ENCODE measurements at regions not wholly inside any gene's neighbourhood (a gene's known extent, or its start where the extent isn't known, plus 50 kb on each side); places are given as distances from the start of the nearest gene placed in this dataset.

DNA sequence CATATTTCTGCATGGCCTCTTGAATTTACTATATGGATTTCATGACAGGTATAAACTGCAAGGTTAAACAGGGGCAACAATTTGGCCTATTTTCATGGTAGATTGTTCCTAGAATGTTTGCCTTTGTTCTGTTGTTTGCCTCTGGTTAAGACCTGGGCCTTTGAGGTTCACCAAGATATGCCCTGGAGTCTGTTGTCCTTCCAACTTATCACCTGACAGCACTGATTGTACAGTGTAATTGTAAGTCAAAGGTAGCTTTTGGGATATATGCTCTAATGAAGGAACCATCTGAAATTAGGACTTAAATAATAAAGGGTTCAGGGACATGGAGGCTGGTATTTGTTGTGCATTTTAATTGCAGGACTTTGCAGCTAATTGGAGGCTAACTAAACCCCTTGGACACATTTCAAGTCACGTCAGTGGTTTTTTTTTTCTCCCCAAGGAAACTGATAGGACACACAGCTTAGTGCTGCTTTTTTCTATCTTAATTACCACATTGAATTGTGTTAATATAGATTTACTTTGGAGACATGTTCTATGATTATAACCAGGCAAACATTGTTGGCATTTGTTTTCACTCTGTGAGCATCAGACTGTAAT lies 771.2 kb upstream of the LINC00305 start:
- no peak overlapping the region for H3K4me2 ChIP-seq (ENCODE audit: insufficient read depth, low read length)
- H3K36me3 ChIP-seq (ENCODE audit: insufficient read depth, low read length) = no peaks in the 10 kb centered on the region
- DNase-seq (no peak), ATAC-seq (ENCODE audit: insufficient read depth, low read depth) (no peak)
- no peaks in the 10 kb centered on the region for H3K9me3 ChIP-seq (ENCODE audit: insufficient read depth, low read length, severe bottlenecking)
- H2AFZ ChIP-seq (ENCODE audit: low read depth, low read length) = no peak overlapping the region
- H3K4me3 ChIP-seq (ENCODE audit: low read depth in 1 of 2, low read length in 2 of 2) = no peak overlapping the region
- H3K79me2 ChIP-seq (ENCODE audit: insufficient read depth, low read length) = no peaks in the 10 kb centered on the region
- H4K20me1 ChIP-seq (ENCODE audit: insufficient read depth, low read length) = no peaks in the 10 kb centered on the region
- H3K4me1 ChIP-seq (ENCODE audit: insufficient read depth, low read length) = no peaks in the 10 kb centered on the region
- TF ChIP-seq, protein P1, sequence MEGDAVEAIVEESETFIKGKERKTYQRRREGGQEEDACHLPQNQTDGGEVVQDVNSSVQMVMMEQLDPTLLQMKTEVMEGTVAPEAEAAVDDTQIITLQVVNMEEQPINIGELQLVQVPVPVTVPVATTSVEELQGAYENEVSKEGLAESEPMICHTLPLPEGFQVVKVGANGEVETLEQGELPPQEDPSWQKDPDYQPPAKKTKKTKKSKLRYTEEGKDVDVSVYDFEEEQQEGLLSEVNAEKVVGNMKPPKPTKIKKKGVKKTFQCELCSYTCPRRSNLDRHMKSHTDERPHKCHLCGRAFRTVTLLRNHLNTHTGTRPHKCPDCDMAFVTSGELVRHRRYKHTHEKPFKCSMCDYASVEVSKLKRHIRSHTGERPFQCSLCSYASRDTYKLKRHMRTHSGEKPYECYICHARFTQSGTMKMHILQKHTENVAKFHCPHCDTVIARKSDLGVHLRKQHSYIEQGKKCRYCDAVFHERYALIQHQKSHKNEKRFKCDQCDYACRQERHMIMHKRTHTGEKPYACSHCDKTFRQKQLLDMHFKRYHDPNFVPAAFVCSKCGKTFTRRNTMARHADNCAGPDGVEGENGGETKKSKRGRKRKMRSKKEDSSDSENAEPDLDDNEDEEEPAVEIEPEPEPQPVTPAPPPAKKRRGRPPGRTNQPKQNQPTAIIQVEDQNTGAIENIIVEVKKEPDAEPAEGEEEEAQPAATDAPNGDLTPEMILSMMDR (IDR thresholded peaks at IDR 0.05; ENCODE audit: borderline replicate concordance, extremely low read depth, low read length, poor library complexity, severe bottlenecking) = no peak
- no peak for TF ChIP-seq EZH2 (IDR thresholded peaks at IDR 0.05; ENCODE audit: borderline replicate concordance, low read depth, low read length, severe bottlenecking)
- no peak overlapping the region for H3K27ac ChIP-seq (ENCODE audit: low read length)
- H3K27me3 ChIP-seq (ENCODE audit: insufficient read depth, low read length, poor library complexity) = no peaks in the 10 kb centered on the region
- H3K9ac ChIP-seq (ENCODE audit: low read depth, low read length) = no peak overlapping the region

DNA sequence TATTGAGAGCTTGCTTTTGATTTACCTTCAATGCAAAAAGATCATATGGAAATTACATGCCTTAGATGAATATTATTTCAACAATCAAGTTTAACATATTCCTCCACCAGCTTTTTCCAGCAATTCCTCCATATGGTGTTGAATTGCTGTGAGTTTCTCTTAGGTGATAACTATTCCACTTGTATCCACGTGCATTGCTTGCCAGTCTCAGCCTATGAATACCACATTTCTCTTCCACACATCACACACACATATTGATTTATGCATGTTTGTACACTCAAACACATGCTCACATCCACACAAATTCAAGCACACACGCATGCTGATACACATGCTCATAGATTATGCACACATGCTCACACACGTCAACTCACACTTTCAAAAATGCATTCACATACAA lies 770.0 kb upstream of the LINC00305 start:
- TF ChIP-seq EZH2 (IDR thresholded peaks at IDR 0.05; ENCODE audit: borderline replicate concordance, low read depth, low read length, severe bottlenecking) = no peak
- TF ChIP-seq, protein P1 (IDR thresholded peaks at IDR 0.05; ENCODE audit: borderline replicate concordance, extremely low read depth, low read length, poor library complexity, severe bottlenecking) = no peak
- Histone ChIP-seq H3K79me2 (ENCODE audit: insufficient read depth, low read length) (no peaks in the 10 kb centered on the region), H3K4me3 (ENCODE audit: low read depth in 1 of 2, low read length in 2 of 2) (no peak overlapping the region), H2AFZ (ENCODE audit: low read depth, low read length) (no peak overlapping the region), H3K27ac (ENCODE audit: low read length) (no peak overlapping the region), H3K9ac (ENCODE audit: low read depth, low read length) (no peak overlapping the region), H3K27me3 (ENCODE audit: insufficient read depth, low read length, poor library complexity) (no peaks in the 10 kb centered on the region), H3K4me2 (ENCODE audit: insufficient read depth, low read length) (no peak overlapping the region), H4K20me1 (ENCODE audit: insufficient read depth, low read length) (no peaks in the 10 kb centered on the region), H3K4me1 (ENCODE audit: insufficient read depth, low read length) (no peaks in the 10 kb centered on the region), H3K9me3 (ENCODE audit: insufficient read depth, low read length, severe bottlenecking) (no peaks in the 10 kb centered on the region), H3K36me3 (ENCODE audit: insufficient read depth, low read length) (no peaks in the 10 kb centered on the region)
- ATAC-seq (ENCODE audit: insufficient read depth, low read depth) = no peak
- no peak for DNase-seq

DNA sequence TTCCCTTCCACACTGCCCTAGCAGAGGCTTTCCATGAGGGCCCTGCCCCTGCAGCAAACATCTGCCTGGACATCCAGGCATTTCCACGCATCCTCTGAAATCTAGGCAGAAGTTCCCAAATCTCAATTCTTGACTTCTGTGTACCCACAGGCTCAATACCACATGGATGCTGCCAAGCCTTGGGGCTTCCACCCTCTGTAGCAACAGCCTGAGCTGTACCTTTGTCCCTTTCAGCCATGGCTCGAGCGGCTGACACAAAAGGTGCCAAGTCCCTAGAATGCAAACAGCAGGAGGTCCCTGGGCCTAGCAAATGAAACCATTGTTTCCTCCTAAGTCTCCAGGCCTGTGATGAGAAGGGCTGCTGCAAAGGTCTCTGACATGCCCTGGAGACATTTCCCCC lies 744.5 kb upstream of the LINC00305 start:
- no peaks in the 10 kb centered on the region for H4K20me1 ChIP-seq (ENCODE audit: insufficient read depth, low read length)
- H3K27me3 ChIP-seq (ENCODE audit: insufficient read depth, low read length, poor library complexity) = no peaks in the 10 kb centered on the region
- no peak for DNase-seq
- H3K27ac ChIP-seq (ENCODE audit: low read length) = no peak overlapping the region
- no peaks in the 10 kb centered on the region for H3K36me3 ChIP-seq (ENCODE audit: insufficient read depth, low read length)
- H3K4me2 ChIP-seq (ENCODE audit: insufficient read depth, low read length) = no peak overlapping the region
- no peak for ATAC-seq (ENCODE audit: insufficient read depth, low read depth)
- H3K9ac ChIP-seq (ENCODE audit: low read depth, low read length) = no peak overlapping the region
- H3K4me1 ChIP-seq (ENCODE audit: insufficient read depth, low read length) = no peaks in the 10 kb centered on the region
- no peak overlapping the region for H3K4me3 ChIP-seq (ENCODE audit: low read depth in 1 of 2, low read length in 2 of 2)
- no peaks in the 10 kb centered on the region for H3K9me3 ChIP-seq (ENCODE audit: insufficient read depth, low read length, severe bottlenecking)
- no peaks in the 10 kb centered on the region for H3K79me2 ChIP-seq (ENCODE audit: insufficient read depth, low read length)
- TF ChIP-seq, protein P1 (IDR thresholded peaks at IDR 0.05; ENCODE audit: borderline replicate concordance, extremely low read depth, low read length, poor library complexity, severe bottlenecking) = no peak
- no peak overlapping the region for H2AFZ ChIP-seq (ENCODE audit: low read depth, low read length)

DNA sequence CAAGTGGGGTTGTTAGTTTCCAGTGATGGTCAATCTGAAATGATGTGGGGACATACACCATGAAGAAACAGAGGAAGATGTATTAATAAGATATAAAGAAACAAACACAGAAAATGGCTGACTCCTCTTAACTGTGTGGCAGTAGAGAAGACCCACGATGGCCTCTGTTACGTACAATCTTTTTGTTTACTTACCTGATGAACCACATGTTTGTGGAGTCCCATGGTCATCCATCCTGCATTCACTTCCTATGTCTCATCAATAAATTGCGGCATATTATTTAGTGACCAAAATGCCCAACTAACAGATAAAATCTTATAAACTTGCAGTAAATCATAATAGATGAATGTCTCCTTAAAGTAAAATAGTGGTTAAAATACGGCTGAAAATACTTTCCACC lies 740.1 kb upstream of the LINC00305 start:
- no peak for ATAC-seq (ENCODE audit: insufficient read depth, low read depth)
- no peak for DNase-seq

More for the DNA sequence above, 740.1 kb upstream of the LINC00305 start:
- no peaks in the 10 kb centered on the region for H3K79me2 ChIP-seq (ENCODE audit: insufficient read depth, low read length)
- no peaks in the 10 kb centered on the region for H3K4me1 ChIP-seq (ENCODE audit: insufficient read depth, low read length)
- no peaks in the 10 kb centered on the region for H3K9me3 ChIP-seq (ENCODE audit: insufficient read depth, low read length, severe bottlenecking)
- H3K27ac ChIP-seq (ENCODE audit: low read length) = no peak overlapping the region
- no peaks in the 10 kb centered on the region for H3K27me3 ChIP-seq (ENCODE audit: insufficient read depth, low read length, poor library complexity)
- no peak overlapping the region for H3K4me3 ChIP-seq (ENCODE audit: low read depth in 1 of 2, low read length in 2 of 2)
- no peaks in the 10 kb centered on the region for H3K36me3 ChIP-seq (ENCODE audit: insufficient read depth, low read length)
- no peak overlapping the region for H2AFZ ChIP-seq (ENCODE audit: low read depth, low read length)
- H3K4me2 ChIP-seq (ENCODE audit: insufficient read depth, low read length) = no peak overlapping the region
- TF ChIP-seq EZH2 (IDR thresholded peaks at IDR 0.05; ENCODE audit: borderline replicate concordance, low read depth, low read length, severe bottlenecking) = no peak
- TF ChIP-seq, protein P1 (IDR thresholded peaks at IDR 0.05; ENCODE audit: borderline replicate concordance, extremely low read depth, low read length, poor library complexity, severe bottlenecking) = no peak
- H3K9ac ChIP-seq (ENCODE audit: low read depth, low read length) = no peak overlapping the region
- H4K20me1 ChIP-seq (ENCODE audit: insufficient read depth, low read length) = no peaks in the 10 kb centered on the region

Data from DND-41 (cell line).